Stomach (tissue), 8 donors: ENCODE measurements at regions not wholly inside any gene's neighbourhood (a gene's known extent, or its start where the extent isn't known, plus 50 kb on each side); places are given as distances from the start of the nearest gene placed in this dataset.

Experiments used
- DNase-seq, 2 donors: peaks; one replicate each; pipeline versions ENCODE4 v3.0.0 to v3.0.0-alpha.2; 2013 to 2019
- H3K27ac ChIP-seq, 5 donors: fragments of 200-600 bp in 4 of 5; sonication (generic) in 4 of 5; one replicate each; pipeline ENCODE4 v1.5.1; 2013 to 2019; ENCODE audit warnings: mild to moderate bottlenecking in 1 of 5, moderate library complexity in 1 of 5
- H3K27me3 ChIP-seq, 3 donors: fragments of 200-600 bp; sonication (generic); one replicate each; pipeline ENCODE4 v1.5.1; 2017 to 2019; ENCODE audit warnings: mixed run types in 1 of 3
- H3K36me3 ChIP-seq, 4 donors: fragments of 200-600 bp; sonication (generic); 1 replicate in 3 of 4; 2 replicates in 1 of 4; pipeline ENCODE4 v1.5.1; 2016 to 2019
- H3K4me1 ChIP-seq, 4 donors: fragments of 200-600 bp; sonication (generic); one replicate each; pipeline ENCODE4 v1.5.1; 2016 to 2019
- H3K4me3 ChIP-seq, 4 donors: fragments of 200-600 bp; sonication (generic) in 3 of 4; one replicate each; pipeline ENCODE4 v1.5.1; 2016 to 2019; ENCODE audit warnings: mild to moderate bottlenecking in 1 of 4
- H3K9me3 ChIP-seq, 4 donors: fragments of 200-600 bp; sonication (generic); one replicate each; pipeline ENCODE4 v1.5.1; 2016 to 2019
- EP300 ChIP-seq: sonication (generic); formaldehyde crosslinking; IDR thresholded peaks from one replicate; pipeline ENCODE4 v1.6.1; 2017; ENCODE audit warnings: antibody characterized with exemption
- POLR2A ChIP-seq, 4 donors: fragments of 450-650 bp; IDR thresholded peaks; one replicate each; pipeline ENCODE4 v1.6.1; 2016; ENCODE audit warnings: antibody characterized with exemption in 4 of 4, control low read depth in 2 of 4, mild to moderate bottlenecking in 1 of 4, moderate library complexity in 1 of 4
- POLR2AphosphoS5 ChIP-seq, 3 donors: sonication (generic); formaldehyde crosslinking; IDR thresholded peaks; one replicate each; pipeline ENCODE4 v1.6.1; 2016; ENCODE audit warnings: antibody characterized with exemption in 3 of 3
- WGBS, 5 donors: extraction: QIAGEN DNeasy Blood & Tissue Kit in 3 of 5; methylation state at CpG; one replicate each; pipeline versions ENCODE4 v1.1.5 to v1.1.7; 2013 to 2018; 5-methylcytosine and 5-hydroxymethylcytosine counted together
- intact Hi-C: fragments of 100-400 bp; cut with DNase I; formaldehyde crosslinking; loops from one replicate; pipeline ENCODE4 v1.15.1; 2023; ENCODE audit warnings: low total_unique reads
- TF ChIP-seq, protein P1 (sequence below), 7 experiments: fragments of 450-650 bp in 4 of 7; fragments of 200-600 bp in 3 of 7; sonication (generic) in 3 of 7; IDR thresholded peaks; one replicate each; pipeline ENCODE4 v1.5.1; 2016 to 2019; ENCODE audit warnings: antibody characterized with exemption in 7 of 7, control low read depth in 2 of 7, mild to moderate bottlenecking in 1 of 7
- donor health status: healthy with polysubstance abuse.
- donor health status: Bipolar disorder and iron deficiency.
- donor health status: healthy.

GRCh38 chr18:56470406-56471351, 167.7 kb downstream of the TXNL1 start:
- intact Hi-C loops, result no loop called here
- H3K4me3 ChIP-seq, result no peak overlapping the region
- TF ChIP-seq POLR2AphosphoS5 (IDR thresholded peaks at IDR 0.05) (no peak), POLR2A (IDR thresholded peaks at IDR 0.05) (no peak), EP300 (no peak)
- TF ChIP-seq, protein P1, sequence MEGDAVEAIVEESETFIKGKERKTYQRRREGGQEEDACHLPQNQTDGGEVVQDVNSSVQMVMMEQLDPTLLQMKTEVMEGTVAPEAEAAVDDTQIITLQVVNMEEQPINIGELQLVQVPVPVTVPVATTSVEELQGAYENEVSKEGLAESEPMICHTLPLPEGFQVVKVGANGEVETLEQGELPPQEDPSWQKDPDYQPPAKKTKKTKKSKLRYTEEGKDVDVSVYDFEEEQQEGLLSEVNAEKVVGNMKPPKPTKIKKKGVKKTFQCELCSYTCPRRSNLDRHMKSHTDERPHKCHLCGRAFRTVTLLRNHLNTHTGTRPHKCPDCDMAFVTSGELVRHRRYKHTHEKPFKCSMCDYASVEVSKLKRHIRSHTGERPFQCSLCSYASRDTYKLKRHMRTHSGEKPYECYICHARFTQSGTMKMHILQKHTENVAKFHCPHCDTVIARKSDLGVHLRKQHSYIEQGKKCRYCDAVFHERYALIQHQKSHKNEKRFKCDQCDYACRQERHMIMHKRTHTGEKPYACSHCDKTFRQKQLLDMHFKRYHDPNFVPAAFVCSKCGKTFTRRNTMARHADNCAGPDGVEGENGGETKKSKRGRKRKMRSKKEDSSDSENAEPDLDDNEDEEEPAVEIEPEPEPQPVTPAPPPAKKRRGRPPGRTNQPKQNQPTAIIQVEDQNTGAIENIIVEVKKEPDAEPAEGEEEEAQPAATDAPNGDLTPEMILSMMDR (IDR thresholded peaks at IDR 0.05), result no peak
- peaks cover 0 to 5% (median 0%) of the 10 kb centered on the region in 4 donors for H3K4me1 ChIP-seq
- H3K36me3 ChIP-seq, result no peaks in the 10 kb centered on the region
- H3K27me3 ChIP-seq, result no peaks in the 10 kb centered on the region
- no peak overlapping the region for H3K27ac ChIP-seq
- H3K9me3 ChIP-seq, result peaks cover 0 to 2% (median 0%) of the 10 kb centered on the region in 4 donors
- 69 to 75% (median 70%) methylated on average over 5 of the region's 5 CpGs for WGBS, 5 donors
- DNase-seq, result peak in 1 of 2 donors; percentile 22

- Histone ChIP-seq H3K36me3 (no peaks in the 10 kb centered on the region), H3K27me3 (no peaks in the 10 kb centered on the region), H3K4me3 (no peak overlapping the region), H3K4me1 (peaks cover 0 to 5% (median 0%) of the 10 kb centered on the region in 4 donors), H3K27ac (no peak overlapping the region), H3K9me3 (peaks cover 0 to 13% (median 4%) of the 10 kb centered on the region in 4 donors)
- TF ChIP-seq, protein P1 (IDR thresholded peaks at IDR 0.05), result no peak
- WGBS, 5 donors, result 72 to 85% (median 80%) methylated on average over 4 of the region's 4 CpGs
- DNase-seq, result no peak
- intact Hi-C loops, result no loop called here
Observed at GRCh38 chr18:56469582-56469981, 168.8 kb downstream of the TXNL1 start.

GRCh38 chr18:56468396-56468795, 170.0 kb downstream of the TXNL1 start:
- TF ChIP-seq POLR2A (IDR thresholded peaks at IDR 0.05) (no peak), POLR2AphosphoS5 (IDR thresholded peaks at IDR 0.05) (no peak), EP300 (no peak)
- TF ChIP-seq, protein P1 (IDR thresholded peaks at IDR 0.05), result no peak
- Histone ChIP-seq H3K9me3 (peaks cover 0 to 17% (median 5%) of the 10 kb centered on the region in 4 donors), H3K4me1 (peaks cover 0 to 5% (median 0%) of the 10 kb centered on the region in 4 donors), H3K27ac (peak overlapping the region in 1 of 5 donors; percentile 12), H3K36me3 (no peaks in the 10 kb centered on the region), H3K27me3 (no peaks in the 10 kb centered on the region), H3K4me3 (no peak overlapping the region)
- no peak for DNase-seq
- WGBS, 5 donors, result 50 to 76% (median 67%) methylated on average over 1 of the region's 1 CpG
- intact Hi-C loops, result no loop called here

DNA sequence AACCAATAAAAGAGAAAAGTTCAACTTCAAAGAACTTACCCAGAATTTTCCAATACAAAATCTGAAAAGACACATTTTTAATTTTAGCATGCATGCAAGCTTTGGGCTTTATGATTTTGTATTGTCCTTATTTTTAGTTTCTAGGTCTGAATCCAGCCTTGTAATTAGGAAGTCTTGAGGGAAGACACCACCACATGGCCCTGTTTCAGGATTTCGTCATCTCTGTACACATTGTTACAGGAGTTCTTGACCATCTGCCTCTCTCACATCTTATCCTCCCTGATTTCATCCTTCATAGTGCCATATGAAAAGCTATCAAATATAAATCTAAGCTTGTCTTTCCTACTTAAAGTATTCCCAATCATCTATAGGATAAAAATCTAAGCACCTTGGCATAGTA, 176.1 kb downstream of the TXNL1 start:
- 79 to 93% (median 86%) methylated on average over 1 of the region's 1 CpG for WGBS, 5 donors

More for the DNA sequence above, 176.1 kb downstream of the TXNL1 start:
- intact Hi-C loops, result no loop called here
- no peaks in the 10 kb centered on the region for H3K4me1 ChIP-seq
- no peak overlapping the region for H3K27ac ChIP-seq
- H3K9me3 ChIP-seq, result peaks cover 0 to 17% (median 5%) of the 10 kb centered on the region in 4 donors
- TF ChIP-seq POLR2A (IDR thresholded peaks at IDR 0.05), result no peak
- TF ChIP-seq, protein P1 (IDR thresholded peaks at IDR 0.05), result no peak
- TF ChIP-seq POLR2AphosphoS5 (IDR thresholded peaks at IDR 0.05), result no peak
- no peak for TF ChIP-seq EP300
- DNase-seq, result no peak
- H3K36me3 ChIP-seq, result no peaks in the 10 kb centered on the region
- no peaks in the 10 kb centered on the region for H3K27me3 ChIP-seq
- no peak overlapping the region for H3K4me3 ChIP-seq
